OCI-LY7 (cell line): ENCODE measurements at regions not wholly inside any gene's neighbourhood (a gene's known extent, or its start where the extent isn't known, plus 50 kb on each side); places are given as distances from the start of the nearest gene placed in this dataset.

Experiments
- BruUV-seq: library from RNA; stranded (reverse); fragments of 400-500 nt; replicated peaks from 2 replicates; lab custom pipeline; 2021; lab: Mats Ljungman, UMichigan
- CTCF ChIA-PET: fragments of 300-600 bp; sonication (Branson Sonifier 250); formaldehyde crosslinking; loops from one replicate; lab custom pipeline; 2022; ENCODE audit warnings: antibody characterized with exemption; ENCODE audit not compliant: unreplicated experiment; lab: Charles Lee
- POLR2A ChIA-PET: fragments of 300-600 bp; sonication (Branson Sonifier 250); formaldehyde crosslinking; loops from one replicate; lab custom pipeline; 2022; ENCODE audit warnings: antibody characterized with exemption; lab: Charles Lee
- DNase-seq: peaks from one replicate; pipeline ENCODE4 v3.0.0-alpha.2; 2015; ENCODE audit warnings: low spot score
- H2AFZ ChIP-seq: fragments of 200-600 bp; sonication (generic), shearing (Covaris generic); 2 replicates; pipeline ENCODE4 v1.6.1; 2014; ENCODE audit warnings: mild to moderate bottlenecking, antibody characterized with exemption, low read length, moderate library complexity
- H3K27ac ChIP-seq: fragments of 200-600 bp; sonication (generic); 2 replicates; pipeline ENCODE4 v1.5.1; 2014; ENCODE audit warnings: mixed run types, low read depth, mild to moderate bottlenecking, moderate library complexity, low read length, inconsistent platforms; ENCODE audit not compliant: poor library complexity, severe bottlenecking
- H3K36me3 ChIP-seq: fragments of 200-600 bp; sonication (generic); 2 replicates; pipeline ENCODE4 v1.6.1; 2014; ENCODE audit warnings: mild to moderate bottlenecking, antibody characterized with exemption, low read length, moderate library complexity, mixed read lengths; ENCODE audit not compliant: insufficient read depth
- H3K4me1 ChIP-seq: fragments of 200-600 bp; sonication (generic); 2 replicates; pipeline ENCODE4 v1.5.1; 2014; ENCODE audit warnings: mild to moderate bottlenecking, low read length; ENCODE audit not compliant: insufficient read depth, poor library complexity, severe bottlenecking
- H3K4me2 ChIP-seq: fragments of 200-600 bp; sonication (generic); 2 replicates; pipeline ENCODE4 v1.6.1; 2014; ENCODE audit warnings: mild to moderate bottlenecking, low read length
- H3K4me3 ChIP-seq: fragments of 200-600 bp; sonication (generic); 2 replicates; pipeline ENCODE4 v1.5.1; 2014; ENCODE audit warnings: mild to moderate bottlenecking, low read depth, low read length; ENCODE audit not compliant: poor library complexity, severe bottlenecking
- H3K79me2 ChIP-seq: fragments of 200-600 bp; sonication (generic); 2 replicates; pipeline ENCODE4 v1.6.1; 2016; ENCODE audit warnings: low read depth, mild to moderate bottlenecking, low read length, moderate library complexity, mixed read lengths; ENCODE audit not compliant: insufficient read depth
- H3K9me2 ChIP-seq: fragments of 200-600 bp; sonication (generic); 2 replicates; pipeline ENCODE4 v1.6.1; 2016; ENCODE audit warnings: mild to moderate bottlenecking, low read length, mixed read lengths; ENCODE audit not compliant: insufficient read depth
- H3K9me3 ChIP-seq: fragments of 200-600 bp; sonication (generic); 2 replicates; pipeline ENCODE4 v1.6.1; 2014; ENCODE audit warnings: mild to moderate bottlenecking, mixed run types, low read length, mixed read lengths
- H4K20me1 ChIP-seq: fragments of 200-600 bp; sonication (generic); 2 replicates; pipeline ENCODE4 v1.6.1; 2014; ENCODE audit warnings: mild to moderate bottlenecking, antibody characterized with exemption, low read length, moderate library complexity, mixed read lengths; ENCODE audit not compliant: insufficient read depth
- EZH2phosphoT487 ChIP-seq: fragments of 200-600 bp; sonication (generic); IDR thresholded peaks from 2 replicates; pipeline ENCODE4 v1.6.1; 2018; ENCODE audit warnings: low read depth, borderline replicate concordance, mild to moderate bottlenecking, mixed run types, antibody characterized with exemption, low read length, moderate library complexity, mixed read lengths
- intact Hi-C: fragments of 100-400 bp; cut with micrococcal nuclease; formaldehyde crosslinking; loops from one replicate; pipeline ENCODE4 v1.10.0; 2022; ENCODE audit not compliant: unreplicated experiment
- TF ChIP-seq, protein P1 (sequence below): fragments of 200-600 bp; sonication (generic); conservative IDR thresholded peaks from 2 replicates; pipeline ENCODE4 v1.5.1; 2014; ENCODE audit warnings: mild to moderate bottlenecking, antibody characterized with exemption, low read length, moderate library complexity, mixed read lengths

- Histone ChIP-seq H3K9me3 (no peaks in the 10 kb centered on the region), H3K4me2 (no peak overlapping the region), H3K9me2 (no peaks in the 10 kb centered on the region), H3K79me2 (no peaks in the 10 kb centered on the region), H2AFZ (no peak overlapping the region), H3K36me3 (no peaks in the 10 kb centered on the region), H3K4me1 (no peaks in the 10 kb centered on the region), H3K4me3 (no peak overlapping the region), H3K27ac (no peak overlapping the region), H4K20me1 (no peaks in the 10 kb centered on the region)
- TF ChIP-seq EZH2phosphoT487 = no peak
- TF ChIP-seq, protein P1, sequence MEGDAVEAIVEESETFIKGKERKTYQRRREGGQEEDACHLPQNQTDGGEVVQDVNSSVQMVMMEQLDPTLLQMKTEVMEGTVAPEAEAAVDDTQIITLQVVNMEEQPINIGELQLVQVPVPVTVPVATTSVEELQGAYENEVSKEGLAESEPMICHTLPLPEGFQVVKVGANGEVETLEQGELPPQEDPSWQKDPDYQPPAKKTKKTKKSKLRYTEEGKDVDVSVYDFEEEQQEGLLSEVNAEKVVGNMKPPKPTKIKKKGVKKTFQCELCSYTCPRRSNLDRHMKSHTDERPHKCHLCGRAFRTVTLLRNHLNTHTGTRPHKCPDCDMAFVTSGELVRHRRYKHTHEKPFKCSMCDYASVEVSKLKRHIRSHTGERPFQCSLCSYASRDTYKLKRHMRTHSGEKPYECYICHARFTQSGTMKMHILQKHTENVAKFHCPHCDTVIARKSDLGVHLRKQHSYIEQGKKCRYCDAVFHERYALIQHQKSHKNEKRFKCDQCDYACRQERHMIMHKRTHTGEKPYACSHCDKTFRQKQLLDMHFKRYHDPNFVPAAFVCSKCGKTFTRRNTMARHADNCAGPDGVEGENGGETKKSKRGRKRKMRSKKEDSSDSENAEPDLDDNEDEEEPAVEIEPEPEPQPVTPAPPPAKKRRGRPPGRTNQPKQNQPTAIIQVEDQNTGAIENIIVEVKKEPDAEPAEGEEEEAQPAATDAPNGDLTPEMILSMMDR = no peak
- ChIA-PET POLR2A (interaction anchor here (0.5 to 1.0 kb wide), 2 partner anchors 9 to 864 kb away, joined by 3 to 5 read pairs; no protein-coding TSS in a partner anchor), CTCF (no interaction called here)
- intact Hi-C loops = no loop called here
- BruUV-seq = no TSS peak
- no peak for DNase-seq
These were observed 106.5 kb upstream of the PROK2 start for GRCh38 chr3:71891483-71891882.

GRCh38 chr3:71890356-71890931 lies 105.5 kb upstream of the PROK2 start:
- Histone ChIP-seq H3K79me2 (no peaks in the 10 kb centered on the region), H3K4me2 (no peak overlapping the region), H3K4me1 (no peaks in the 10 kb centered on the region), H3K9me2 (no peaks in the 10 kb centered on the region), H4K20me1 (no peaks in the 10 kb centered on the region), H2AFZ (no peak overlapping the region), H3K9me3 (no peaks in the 10 kb centered on the region), H3K4me3 (no peak overlapping the region), H3K36me3 (no peaks in the 10 kb centered on the region), H3K27ac (no peak overlapping the region)
- DNase-seq = no peak
- no peak for TF ChIP-seq EZH2phosphoT487
- TF ChIP-seq, protein P1 = no peak
- CTCF ChIA-PET = no interaction called here
- BruUV-seq = no TSS peak
- intact Hi-C loops = no loop called here
- POLR2A ChIA-PET = interaction anchor here (0.6 to 1.6 kb wide), 3 partner anchors 16 to 120 kb away, joined by 4 to 5 read pairs (median 4); no protein-coding TSS in a partner anchor

DNA sequence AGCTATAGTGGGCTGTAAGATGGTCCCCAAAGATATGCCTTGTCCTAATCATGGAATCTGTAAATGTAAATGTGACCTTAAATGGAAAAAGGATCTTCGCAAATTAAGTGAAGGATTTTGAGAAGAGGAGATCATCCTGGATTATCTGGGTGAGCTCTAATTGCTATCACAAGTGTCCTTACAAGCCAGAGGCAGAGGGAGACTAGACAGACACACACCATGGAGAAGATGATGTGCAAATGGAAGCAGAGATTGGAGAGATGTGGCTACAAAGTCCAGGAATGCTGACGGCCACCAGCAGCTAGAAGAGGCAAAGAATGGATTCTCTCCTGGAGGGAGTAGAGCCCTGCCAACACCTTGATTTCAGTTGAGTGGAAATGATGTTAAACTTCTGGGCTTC lies 102.3 kb upstream of the PROK2 start:
- Histone ChIP-seq H3K79me2 (no peaks in the 10 kb centered on the region), H3K4me2 (no peak overlapping the region), H3K9me3 (no peaks in the 10 kb centered on the region), H3K4me3 (no peak overlapping the region), H3K4me1 (no peaks in the 10 kb centered on the region), H3K36me3 (no peaks in the 10 kb centered on the region), H2AFZ (no peak overlapping the region), H3K27ac (no peak overlapping the region), H4K20me1 (no peaks in the 10 kb centered on the region), H3K9me2 (no peaks in the 10 kb centered on the region)
- no peak for DNase-seq
- ChIA-PET CTCF (no interaction called here), POLR2A (no interaction called here)
- TF ChIP-seq, protein P1 = no peak
- TF ChIP-seq EZH2phosphoT487 = no peak
- intact Hi-C loops = no loop called here
- BruUV-seq = no TSS peak
